HL-60 (cell line): ENCODE measurements at regions not wholly inside any gene's neighbourhood (a gene's known extent, or its start where the extent isn't known, plus 50 kb on each side); places are given as distances from the start of the nearest gene placed in this dataset.

Experiments used
- CTCF ChIP-seq: IDR thresholded peaks from one replicate; pipeline ENCODE4 v1.5.1; 2011; ENCODE audit warnings: low read length, control low read depth, inconsistent platforms; ENCODE audit not compliant: insufficient read depth
- POLR2AphosphoS5 ChIP-seq: IDR thresholded peaks from 2 replicates; pipeline ENCODE4 v1.6.1; 2012; ENCODE audit warnings: low read depth
- TF ChIP-seq, protein P1 (sequence below): IDR thresholded peaks from 2 replicates; pipeline ENCODE4 v1.6.1; 2012; ENCODE audit warnings: low read depth; ENCODE audit not compliant: insufficient replicate concordance

DNA sequence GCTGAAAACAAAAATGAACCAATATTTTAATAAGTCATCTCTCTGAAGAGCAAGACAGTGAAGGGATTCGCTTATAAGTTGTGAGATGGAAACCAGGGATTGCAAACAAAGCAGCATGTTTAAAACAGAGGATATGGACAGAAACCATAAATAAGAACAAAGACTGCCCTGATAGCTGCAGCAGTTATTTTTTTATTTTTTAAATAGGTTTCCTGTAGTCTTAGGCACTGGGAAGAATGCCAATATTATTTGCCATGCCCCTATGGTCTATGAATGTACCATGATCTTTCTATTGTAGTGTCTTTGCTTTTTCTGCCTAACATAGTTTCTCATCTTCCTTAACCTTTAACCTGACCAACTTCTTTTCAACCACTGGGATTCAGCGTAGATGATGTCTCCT, 1334.0 kb upstream of the NRXN1 start:
- TF ChIP-seq POLR2AphosphoS5 (no peak), CTCF (no peak)
- TF ChIP-seq, protein P1, sequence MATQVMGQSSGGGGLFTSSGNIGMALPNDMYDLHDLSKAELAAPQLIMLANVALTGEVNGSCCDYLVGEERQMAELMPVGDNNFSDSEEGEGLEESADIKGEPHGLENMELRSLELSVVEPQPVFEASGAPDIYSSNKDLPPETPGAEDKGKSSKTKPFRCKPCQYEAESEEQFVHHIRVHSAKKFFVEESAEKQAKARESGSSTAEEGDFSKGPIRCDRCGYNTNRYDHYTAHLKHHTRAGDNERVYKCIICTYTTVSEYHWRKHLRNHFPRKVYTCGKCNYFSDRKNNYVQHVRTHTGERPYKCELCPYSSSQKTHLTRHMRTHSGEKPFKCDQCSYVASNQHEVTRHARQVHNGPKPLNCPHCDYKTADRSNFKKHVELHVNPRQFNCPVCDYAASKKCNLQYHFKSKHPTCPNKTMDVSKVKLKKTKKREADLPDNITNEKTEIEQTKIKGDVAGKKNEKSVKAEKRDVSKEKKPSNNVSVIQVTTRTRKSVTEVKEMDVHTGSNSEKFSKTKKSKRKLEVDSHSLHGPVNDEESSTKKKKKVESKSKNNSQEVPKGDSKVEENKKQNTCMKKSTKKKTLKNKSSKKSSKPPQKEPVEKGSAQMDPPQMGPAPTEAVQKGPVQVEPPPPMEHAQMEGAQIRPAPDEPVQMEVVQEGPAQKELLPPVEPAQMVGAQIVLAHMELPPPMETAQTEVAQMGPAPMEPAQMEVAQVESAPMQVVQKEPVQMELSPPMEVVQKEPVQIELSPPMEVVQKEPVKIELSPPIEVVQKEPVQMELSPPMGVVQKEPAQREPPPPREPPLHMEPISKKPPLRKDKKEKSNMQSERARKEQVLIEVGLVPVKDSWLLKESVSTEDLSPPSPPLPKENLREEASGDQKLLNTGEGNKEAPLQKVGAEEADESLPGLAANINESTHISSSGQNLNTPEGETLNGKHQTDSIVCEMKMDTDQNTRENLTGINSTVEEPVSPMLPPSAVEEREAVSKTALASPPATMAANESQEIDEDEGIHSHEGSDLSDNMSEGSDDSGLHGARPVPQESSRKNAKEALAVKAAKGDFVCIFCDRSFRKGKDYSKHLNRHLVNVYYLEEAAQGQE, result no peak
